ENCODE measurements at regions not wholly inside any gene's neighbourhood (a gene's known extent, or its start where the extent isn't known, plus 50 kb on each side); places are given as distances from the start of the nearest gene placed in this dataset.

- TF ChIP-seq SUZ12 (IDR thresholded peaks at IDR 0.05; ENCODE audit: low read length) (no peak), CHD1 (IDR thresholded peaks at IDR 0.05; ENCODE audit: low read depth, low read length) (no peak), CREB1 (IDR thresholded peaks at IDR 0.05) (no peak), PHF8 (conservative IDR thresholded peaks at IDR 0.05; ENCODE audit: low read depth, low read length) (no peak)
Measured at GRCh38 chr18:38243291-38243690, 677.7 kb upstream of the CELF4 start (continued).

Measured in H1 (cell line).